ENCODE measurements at regions not wholly inside any gene's neighbourhood (a gene's known extent, or its start where the extent isn't known, plus 50 kb on each side); places are given as distances from the start of the nearest gene placed in this dataset.

DNA sequence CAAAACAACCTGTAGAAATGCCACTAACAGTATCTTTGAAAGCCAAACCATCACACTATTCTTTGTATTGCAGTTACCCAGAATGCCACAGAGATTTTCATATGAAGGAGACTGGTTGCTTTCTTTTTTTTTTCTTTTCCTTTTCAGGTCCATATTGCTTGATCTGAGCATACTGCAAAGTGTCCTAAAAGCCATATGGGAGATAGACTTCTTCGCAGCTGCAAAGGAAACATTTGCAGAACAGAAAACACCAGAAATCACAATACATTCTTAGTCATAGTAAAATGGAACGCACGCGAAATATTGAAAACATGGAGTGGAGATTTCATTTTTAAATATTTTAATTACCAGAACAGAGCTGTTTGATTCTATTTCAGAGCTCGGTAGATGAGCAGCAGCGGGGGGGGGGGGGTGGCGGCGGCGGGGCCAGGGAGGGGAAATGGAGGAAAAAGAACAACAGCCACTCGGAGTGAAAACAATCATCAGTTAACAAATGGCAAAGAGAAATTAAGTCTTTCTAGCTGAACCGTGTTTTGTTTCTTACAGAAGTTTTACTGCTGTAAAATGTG lies 284.1 kb downstream of the NFIB start:
- TF ChIP-seq GABPA (IDR thresholded peaks at IDR 0.05; ENCODE audit: low read depth) (no peak), POLR2AphosphoS5 (IDR thresholded peaks at IDR 0.05; ENCODE audit: low read depth) (no peak), CTCF (IDR thresholded peaks at IDR 0.05; ENCODE audit: insufficient read depth, low read length) (no peak)
- TF ChIP-seq, protein P1, sequence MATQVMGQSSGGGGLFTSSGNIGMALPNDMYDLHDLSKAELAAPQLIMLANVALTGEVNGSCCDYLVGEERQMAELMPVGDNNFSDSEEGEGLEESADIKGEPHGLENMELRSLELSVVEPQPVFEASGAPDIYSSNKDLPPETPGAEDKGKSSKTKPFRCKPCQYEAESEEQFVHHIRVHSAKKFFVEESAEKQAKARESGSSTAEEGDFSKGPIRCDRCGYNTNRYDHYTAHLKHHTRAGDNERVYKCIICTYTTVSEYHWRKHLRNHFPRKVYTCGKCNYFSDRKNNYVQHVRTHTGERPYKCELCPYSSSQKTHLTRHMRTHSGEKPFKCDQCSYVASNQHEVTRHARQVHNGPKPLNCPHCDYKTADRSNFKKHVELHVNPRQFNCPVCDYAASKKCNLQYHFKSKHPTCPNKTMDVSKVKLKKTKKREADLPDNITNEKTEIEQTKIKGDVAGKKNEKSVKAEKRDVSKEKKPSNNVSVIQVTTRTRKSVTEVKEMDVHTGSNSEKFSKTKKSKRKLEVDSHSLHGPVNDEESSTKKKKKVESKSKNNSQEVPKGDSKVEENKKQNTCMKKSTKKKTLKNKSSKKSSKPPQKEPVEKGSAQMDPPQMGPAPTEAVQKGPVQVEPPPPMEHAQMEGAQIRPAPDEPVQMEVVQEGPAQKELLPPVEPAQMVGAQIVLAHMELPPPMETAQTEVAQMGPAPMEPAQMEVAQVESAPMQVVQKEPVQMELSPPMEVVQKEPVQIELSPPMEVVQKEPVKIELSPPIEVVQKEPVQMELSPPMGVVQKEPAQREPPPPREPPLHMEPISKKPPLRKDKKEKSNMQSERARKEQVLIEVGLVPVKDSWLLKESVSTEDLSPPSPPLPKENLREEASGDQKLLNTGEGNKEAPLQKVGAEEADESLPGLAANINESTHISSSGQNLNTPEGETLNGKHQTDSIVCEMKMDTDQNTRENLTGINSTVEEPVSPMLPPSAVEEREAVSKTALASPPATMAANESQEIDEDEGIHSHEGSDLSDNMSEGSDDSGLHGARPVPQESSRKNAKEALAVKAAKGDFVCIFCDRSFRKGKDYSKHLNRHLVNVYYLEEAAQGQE (IDR thresholded peaks at IDR 0.05; ENCODE audit: insufficient replicate concordance, low read depth): no peak
